MM.1S (cell line): ENCODE measurements at regions not wholly inside any gene's neighbourhood (a gene's known extent, or its start where the extent isn't known, plus 50 kb on each side); places are given as distances from the start of the nearest gene placed in this dataset.

Experiments used
- DNase-seq: peaks from one replicate; pipeline ENCODE4 v3.0.0-alpha.2; 2015
- H2AFZ ChIP-seq: fragments of 300-600 bp; sonication (generic); 2 replicates; pipeline ENCODE4 v1.6.0; 2016; ENCODE audit warnings: antibody characterized with exemption, low read length
- H3F3A ChIP-seq: fragments of 300-600 bp; sonication (generic); 2 replicates; pipeline ENCODE4 v1.6.1; 2016; ENCODE audit warnings: mild to moderate bottlenecking, antibody characterized with exemption, low read length, moderate library complexity, mixed read lengths; ENCODE audit not compliant: insufficient read depth
- H3K27ac ChIP-seq: fragments of 300-600 bp; sonication (generic); 2 replicates; pipeline ENCODE4 v1.5.1; 2016; ENCODE audit warnings: mild to moderate bottlenecking, low read length
- H3K27me3 ChIP-seq: fragments of 300-600 bp; sonication (generic); replicated peaks from 2 replicates; pipeline ENCODE4 v1.6.0; 2016; ENCODE audit warnings: low read length; ENCODE audit not compliant: insufficient read depth
- H3K36me3 ChIP-seq: fragments of 300-600 bp; sonication (generic); replicated peaks from 2 replicates; pipeline ENCODE4 v1.6.1; 2016; ENCODE audit warnings: mild to moderate bottlenecking, low read length, mixed read lengths; ENCODE audit not compliant: insufficient read depth
- H3K4me1 ChIP-seq: fragments of 300-600 bp; sonication (generic); 2 replicates; pipeline ENCODE4 v1.6.1; 2016; ENCODE audit warnings: low read length, mixed read lengths
- H3K4me2 ChIP-seq: fragments of 300-600 bp; sonication (generic); 2 replicates; pipeline ENCODE4 v1.6.0; 2016; ENCODE audit warnings: low read depth, low read length
- H3K4me3 ChIP-seq: fragments of 300-600 bp; sonication (generic); 2 replicates; pipeline ENCODE4 v1.5.1; 2016; ENCODE audit warnings: low read length, mixed read lengths
- H3K79me2 ChIP-seq: fragments of 300-600 bp; sonication (generic); 2 replicates; pipeline ENCODE4 v1.6.1; 2016; ENCODE audit warnings: mixed run types, low read length, mixed read lengths
- H3K9ac ChIP-seq: fragments of 300-600 bp; sonication (generic); 2 replicates; pipeline ENCODE4 v1.6.1; 2016; ENCODE audit warnings: low read length, mixed read lengths
- H3K9me2 ChIP-seq: fragments of 300-600 bp; sonication (generic); replicated peaks from 2 replicates; pipeline ENCODE4 v1.6.1; 2016; ENCODE audit warnings: mild to moderate bottlenecking, low read length, mixed read lengths; ENCODE audit not compliant: insufficient read depth
- H3K9me3 ChIP-seq: fragments of 300-600 bp; sonication (generic); replicated peaks from 2 replicates; pipeline ENCODE4 v1.6.1; 2016; ENCODE audit warnings: mild to moderate bottlenecking, low read length, mixed read lengths; ENCODE audit not compliant: insufficient read depth
- H4K20me1 ChIP-seq: fragments of 300-600 bp; sonication (generic); 2 replicates; pipeline ENCODE4 v1.6.1; 2016; ENCODE audit warnings: mild to moderate bottlenecking, low read length, moderate library complexity, mixed read lengths; ENCODE audit not compliant: insufficient read depth
- EZH2 ChIP-seq: fragments of 300-600 bp; sonication (generic); optimal IDR thresholded peaks from 2 replicates; pipeline ENCODE3; 2017; ENCODE audit warnings: low read depth, mild to moderate bottlenecking, antibody characterized with exemption, low read length, mixed read lengths
- EZH2phosphoT487 ChIP-seq: fragments of 300-600 bp; sonication (generic); IDR thresholded peaks from 2 replicates; pipeline ENCODE4 v1.6.1; 2018; ENCODE audit warnings: antibody characterized with exemption, low read length
- TF ChIP-seq, protein P1 (sequence below): fragments of 300-600 bp; sonication (generic); IDR thresholded peaks from 2 replicates; pipeline ENCODE4 v1.5.1; 2016; ENCODE audit warnings: antibody characterized with exemption, low read length, mixed read lengths

DNA sequence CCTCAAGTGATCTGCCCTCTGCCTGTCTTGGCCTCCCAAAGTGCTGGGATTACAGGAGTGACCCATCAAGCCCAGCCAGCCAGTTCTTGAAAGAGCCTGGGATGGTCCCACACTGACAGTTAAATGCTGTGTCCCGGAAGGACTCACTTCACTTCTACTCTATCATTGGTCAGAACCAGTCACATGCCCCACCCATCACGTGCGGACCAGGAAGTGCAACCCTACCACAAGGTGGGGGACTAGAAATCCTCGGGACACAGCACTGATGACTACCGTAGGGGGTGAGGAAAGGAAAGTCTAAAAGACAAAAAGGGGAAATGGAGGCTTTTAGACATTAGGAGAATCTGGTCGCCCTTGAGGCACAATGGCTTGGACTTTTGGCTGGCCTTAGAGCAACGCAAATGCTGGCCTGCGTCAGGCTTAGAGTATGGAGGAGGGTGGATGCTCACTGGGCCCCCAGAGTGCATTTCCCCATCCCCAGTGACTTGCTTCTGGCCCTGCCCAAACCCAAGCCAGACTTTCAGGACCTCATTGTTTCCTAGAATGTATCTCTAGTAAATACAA is 207.7 kb downstream of the TTC8 start:
- Histone ChIP-seq H3F3A (no peaks in the 10 kb centered on the region), H3K79me2 (no peaks in the 10 kb centered on the region), H3K36me3 (no peaks in the 10 kb centered on the region), H3K4me2 (no peak overlapping the region), H3K4me1 (no peaks in the 10 kb centered on the region), H3K27ac (no peak overlapping the region), H2AFZ (no peak overlapping the region), H3K4me3 (no peak overlapping the region), H3K27me3 (no peaks in the 10 kb centered on the region), H3K9ac (no peak overlapping the region), H4K20me1 (no peaks in the 10 kb centered on the region), H3K9me3 (no peaks in the 10 kb centered on the region), H3K9me2 (no peaks in the 10 kb centered on the region)
- TF ChIP-seq, protein P1, sequence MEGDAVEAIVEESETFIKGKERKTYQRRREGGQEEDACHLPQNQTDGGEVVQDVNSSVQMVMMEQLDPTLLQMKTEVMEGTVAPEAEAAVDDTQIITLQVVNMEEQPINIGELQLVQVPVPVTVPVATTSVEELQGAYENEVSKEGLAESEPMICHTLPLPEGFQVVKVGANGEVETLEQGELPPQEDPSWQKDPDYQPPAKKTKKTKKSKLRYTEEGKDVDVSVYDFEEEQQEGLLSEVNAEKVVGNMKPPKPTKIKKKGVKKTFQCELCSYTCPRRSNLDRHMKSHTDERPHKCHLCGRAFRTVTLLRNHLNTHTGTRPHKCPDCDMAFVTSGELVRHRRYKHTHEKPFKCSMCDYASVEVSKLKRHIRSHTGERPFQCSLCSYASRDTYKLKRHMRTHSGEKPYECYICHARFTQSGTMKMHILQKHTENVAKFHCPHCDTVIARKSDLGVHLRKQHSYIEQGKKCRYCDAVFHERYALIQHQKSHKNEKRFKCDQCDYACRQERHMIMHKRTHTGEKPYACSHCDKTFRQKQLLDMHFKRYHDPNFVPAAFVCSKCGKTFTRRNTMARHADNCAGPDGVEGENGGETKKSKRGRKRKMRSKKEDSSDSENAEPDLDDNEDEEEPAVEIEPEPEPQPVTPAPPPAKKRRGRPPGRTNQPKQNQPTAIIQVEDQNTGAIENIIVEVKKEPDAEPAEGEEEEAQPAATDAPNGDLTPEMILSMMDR, result no peak
- no peak for TF ChIP-seq EZH2
- no peak for TF ChIP-seq EZH2phosphoT487
- no peak for DNase-seq

DNA sequence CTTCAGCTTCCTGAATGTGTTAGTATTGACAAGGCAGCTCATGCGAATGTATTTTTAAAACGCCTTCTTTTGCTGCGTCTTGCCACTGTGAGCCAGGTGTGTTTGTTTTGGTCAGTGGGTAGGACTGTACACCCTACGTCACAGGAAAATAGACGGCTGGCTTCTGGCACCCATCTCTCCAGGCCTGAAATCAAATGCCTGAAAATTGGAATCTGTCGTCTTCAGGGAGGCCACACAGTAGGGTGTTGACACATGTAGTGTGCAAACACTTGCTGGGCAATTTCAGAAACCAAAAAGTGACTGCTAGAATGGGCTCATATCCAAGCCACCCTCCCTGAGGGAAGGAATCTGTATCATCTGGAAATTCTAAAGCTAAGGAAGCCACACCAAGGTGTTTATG is 209.3 kb downstream of the TTC8 start:
- Histone ChIP-seq H3K27me3 (no peaks in the 10 kb centered on the region), H3K9ac (no peak overlapping the region), H3F3A (no peaks in the 10 kb centered on the region), H3K36me3 (no peaks in the 10 kb centered on the region), H3K9me3 (no peaks in the 10 kb centered on the region), H3K4me2 (no peak overlapping the region), H3K79me2 (no peaks in the 10 kb centered on the region), H4K20me1 (no peaks in the 10 kb centered on the region), H3K27ac (no peak overlapping the region), H3K4me3 (no peak overlapping the region), H3K9me2 (no peaks in the 10 kb centered on the region), H3K4me1 (no peaks in the 10 kb centered on the region), H2AFZ (no peak overlapping the region)
- TF ChIP-seq EZH2 (no peak), EZH2phosphoT487 (no peak)
- DNase-seq, result no peak

DNA sequence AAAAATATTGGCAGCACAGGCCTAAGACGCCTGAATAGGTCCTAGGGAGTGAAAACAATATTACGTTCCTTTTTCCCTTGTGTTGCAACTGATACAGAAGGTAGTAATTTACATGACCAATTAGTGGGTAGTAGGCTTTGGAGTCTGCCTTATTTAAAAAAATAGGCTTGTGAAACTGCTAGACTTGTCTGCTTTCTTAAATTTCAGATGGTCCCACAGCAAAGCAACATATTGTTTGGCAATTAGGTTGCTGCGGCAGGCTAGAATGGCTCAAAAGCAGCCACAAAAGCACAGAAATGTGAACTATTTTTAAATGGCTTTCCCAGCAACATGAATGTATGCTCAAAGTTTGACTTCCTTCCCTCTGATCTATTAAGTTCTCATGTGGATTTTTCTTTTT is 211.9 kb downstream of the TTC8 start:
- no peak for DNase-seq
- no peak overlapping the region for H3K27ac ChIP-seq
- H2AFZ ChIP-seq, result no peak overlapping the region
- no peak overlapping the region for H3K9ac ChIP-seq
- no peaks in the 10 kb centered on the region for H3K36me3 ChIP-seq
- no peak overlapping the region for H3K4me3 ChIP-seq
- no peaks in the 10 kb centered on the region for H3F3A ChIP-seq
- H3K27me3 ChIP-seq, result no peaks in the 10 kb centered on the region
- H4K20me1 ChIP-seq, result no peaks in the 10 kb centered on the region
- H3K4me2 ChIP-seq, result no peak overlapping the region
- TF ChIP-seq, protein P1, result no peak
- no peak for TF ChIP-seq EZH2
- no peak for TF ChIP-seq EZH2phosphoT487
- H3K9me2 ChIP-seq, result no peaks in the 10 kb centered on the region
- H3K4me1 ChIP-seq, result no peaks in the 10 kb centered on the region
- no peaks in the 10 kb centered on the region for H3K9me3 ChIP-seq
- no peaks in the 10 kb centered on the region for H3K79me2 ChIP-seq

DNA sequence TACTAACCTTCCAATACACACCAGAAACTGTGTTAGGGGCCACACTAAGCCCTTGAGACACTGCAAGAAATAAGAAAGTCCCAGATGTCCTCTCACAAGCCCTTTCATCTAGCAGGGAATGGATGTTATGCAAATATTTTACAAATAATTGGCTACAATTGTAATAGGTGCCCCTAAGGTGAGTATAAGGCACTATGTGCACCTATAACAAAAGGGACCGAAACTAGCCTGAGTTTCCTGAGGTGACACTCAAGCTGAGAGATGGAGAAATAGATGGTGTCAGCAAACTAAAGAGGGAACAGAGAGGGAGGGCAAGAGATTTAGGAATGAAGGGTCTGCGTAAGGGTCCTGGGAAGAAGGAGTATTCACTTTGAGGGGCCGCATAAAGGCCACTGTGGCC is 212.6 kb downstream of the TTC8 start:
- Histone ChIP-seq H3K4me3 (no peak overlapping the region), H3K4me1 (no peaks in the 10 kb centered on the region), H2AFZ (no peak overlapping the region), H3K9me2 (no peaks in the 10 kb centered on the region), H3K4me2 (no peak overlapping the region), H3K79me2 (no peaks in the 10 kb centered on the region), H3K9ac (no peak overlapping the region), H3K9me3 (no peaks in the 10 kb centered on the region), H4K20me1 (no peaks in the 10 kb centered on the region), H3K27ac (no peak overlapping the region), H3F3A (no peaks in the 10 kb centered on the region), H3K27me3 (no peaks in the 10 kb centered on the region), H3K36me3 (no peaks in the 10 kb centered on the region)
- TF ChIP-seq, protein P1, result no peak
- no peak for TF ChIP-seq EZH2phosphoT487
- no peak for TF ChIP-seq EZH2
- no peak for DNase-seq
